Cardiac fibroblast (primary cell): ENCODE measurements at regions not wholly inside any gene's neighbourhood (a gene's known extent, or its start where the extent isn't known, plus 50 kb on each side); places are given as distances from the start of the nearest gene placed in this dataset.
"Not testable (repeated sequence)": the region's sequence is repeated elsewhere in the genome, so short reads cannot be mapped to it uniquely, and the experiment has no call there.

Experiments used
- DNase-seq, 2 donors: peaks; one replicate each; pipeline versions ENCODE4 v3.0.0 to v3.0.0-alpha.2; 2010; ENCODE audit warnings: low read depth in 2 of 2
- H3K4me3 ChIP-seq, 2 donors: replicated peaks in 1 of 2; 1 replicate in 1 of 2; 2 replicates in 1 of 2; pipeline ENCODE4 v1.5.1; 2011; ENCODE audit warnings: low read depth in 2 of 2, low read length in 2 of 2, mild to moderate bottlenecking in 2 of 2, moderate library complexity in 1 of 2
- TF ChIP-seq, protein P1 (sequence below): IDR thresholded peaks from one replicate; pipeline ENCODE4 v1.5.1; 2011; ENCODE audit warnings: low read depth, mild to moderate bottlenecking, low read length, inconsistent platforms

DNA sequence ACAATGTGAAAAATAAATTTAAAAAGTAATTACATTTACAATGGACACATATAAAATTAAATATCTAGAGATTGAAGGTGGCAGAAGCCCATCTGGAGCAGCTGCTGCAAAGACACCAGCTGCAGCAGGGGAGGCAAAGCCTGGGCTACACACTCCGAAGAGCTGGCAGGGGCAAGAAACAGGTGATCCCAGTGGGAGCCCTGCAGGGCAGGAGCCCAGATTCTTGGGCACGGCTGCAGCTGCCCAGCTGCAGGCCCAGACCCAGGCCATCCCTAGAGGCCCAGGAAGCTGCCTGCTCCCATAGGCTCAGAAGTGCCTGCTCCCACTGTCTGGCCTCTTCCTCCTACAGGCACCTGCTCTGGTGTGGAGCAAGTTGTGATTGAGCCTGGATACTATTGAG is 1547.9 kb upstream of the SPRY2 start:
- TF ChIP-seq, protein P1, sequence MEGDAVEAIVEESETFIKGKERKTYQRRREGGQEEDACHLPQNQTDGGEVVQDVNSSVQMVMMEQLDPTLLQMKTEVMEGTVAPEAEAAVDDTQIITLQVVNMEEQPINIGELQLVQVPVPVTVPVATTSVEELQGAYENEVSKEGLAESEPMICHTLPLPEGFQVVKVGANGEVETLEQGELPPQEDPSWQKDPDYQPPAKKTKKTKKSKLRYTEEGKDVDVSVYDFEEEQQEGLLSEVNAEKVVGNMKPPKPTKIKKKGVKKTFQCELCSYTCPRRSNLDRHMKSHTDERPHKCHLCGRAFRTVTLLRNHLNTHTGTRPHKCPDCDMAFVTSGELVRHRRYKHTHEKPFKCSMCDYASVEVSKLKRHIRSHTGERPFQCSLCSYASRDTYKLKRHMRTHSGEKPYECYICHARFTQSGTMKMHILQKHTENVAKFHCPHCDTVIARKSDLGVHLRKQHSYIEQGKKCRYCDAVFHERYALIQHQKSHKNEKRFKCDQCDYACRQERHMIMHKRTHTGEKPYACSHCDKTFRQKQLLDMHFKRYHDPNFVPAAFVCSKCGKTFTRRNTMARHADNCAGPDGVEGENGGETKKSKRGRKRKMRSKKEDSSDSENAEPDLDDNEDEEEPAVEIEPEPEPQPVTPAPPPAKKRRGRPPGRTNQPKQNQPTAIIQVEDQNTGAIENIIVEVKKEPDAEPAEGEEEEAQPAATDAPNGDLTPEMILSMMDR = no peak
- DNase-seq = no peak
- no peak overlapping the region for H3K4me3 ChIP-seq

DNA sequence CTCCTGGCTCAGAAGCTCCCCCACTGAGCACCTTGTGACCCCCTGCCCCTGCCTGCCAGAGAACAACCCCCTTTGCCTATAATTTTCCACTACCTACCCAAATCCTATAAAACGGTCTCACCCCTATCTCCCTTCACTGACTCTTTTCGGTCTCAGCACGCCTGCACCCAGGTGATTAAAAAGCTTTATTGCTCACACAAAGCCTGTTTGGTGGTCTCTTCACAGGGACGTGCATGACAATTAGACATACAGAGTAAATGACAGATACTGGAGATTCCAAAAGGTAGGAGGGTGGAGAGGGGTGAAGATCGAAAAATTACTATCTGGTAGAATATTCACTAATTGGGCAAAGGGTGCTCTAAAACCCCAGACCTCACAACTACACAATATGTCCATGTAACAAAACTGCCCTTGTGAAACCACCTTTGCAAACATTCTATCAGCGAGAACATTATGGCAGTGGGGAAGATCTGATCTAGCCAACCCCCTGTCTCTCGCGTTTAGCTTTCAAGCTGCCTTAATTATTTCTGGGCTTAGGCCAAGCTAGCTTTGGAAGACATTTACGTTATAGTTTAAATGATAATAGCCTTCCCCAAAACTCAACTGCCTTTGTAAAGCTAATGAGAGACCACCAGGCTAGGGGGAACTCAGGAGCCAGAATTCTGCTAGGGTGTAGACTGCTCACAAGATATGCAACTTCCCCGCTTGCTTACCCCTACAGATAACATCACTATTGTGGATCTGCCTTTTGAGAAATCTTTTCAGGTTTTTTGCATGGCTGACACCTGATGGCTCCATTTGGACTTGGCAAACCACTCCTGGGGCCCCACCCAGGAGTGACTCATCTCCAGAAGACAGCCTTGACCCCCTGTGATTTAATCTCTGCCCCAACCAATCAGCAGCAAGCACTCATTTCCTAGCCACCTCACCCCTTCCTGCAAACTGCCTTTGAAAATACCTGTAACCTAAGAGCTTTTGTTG is 1534.0 kb upstream of the SPRY2 start:
- DNase-seq = no peak
- TF ChIP-seq, protein P1 = no peak
- H3K4me3 ChIP-seq = no peak overlapping the region

DNA sequence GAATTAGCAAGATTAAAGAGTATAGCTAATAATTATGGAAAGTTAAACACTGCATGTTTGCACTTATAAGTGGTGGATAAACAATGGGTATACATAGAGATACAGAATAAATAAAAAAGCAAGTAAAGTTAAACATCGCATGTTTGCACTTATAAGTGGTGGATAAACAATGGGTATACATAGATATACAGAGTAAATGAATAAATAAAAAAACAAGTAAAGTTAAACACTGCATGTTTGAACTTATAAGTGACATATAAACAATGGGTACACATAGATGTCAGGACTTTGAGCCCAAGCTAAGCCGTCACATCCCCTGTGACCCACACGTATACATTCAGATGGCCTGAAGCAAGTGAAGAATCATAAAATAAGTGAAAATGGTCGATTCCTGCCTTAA is 1533.3 kb upstream of the SPRY2 start:
- H3K4me3 ChIP-seq = no peak overlapping the region
- TF ChIP-seq, protein P1 = no peak
- DNase-seq = no peak

DNA sequence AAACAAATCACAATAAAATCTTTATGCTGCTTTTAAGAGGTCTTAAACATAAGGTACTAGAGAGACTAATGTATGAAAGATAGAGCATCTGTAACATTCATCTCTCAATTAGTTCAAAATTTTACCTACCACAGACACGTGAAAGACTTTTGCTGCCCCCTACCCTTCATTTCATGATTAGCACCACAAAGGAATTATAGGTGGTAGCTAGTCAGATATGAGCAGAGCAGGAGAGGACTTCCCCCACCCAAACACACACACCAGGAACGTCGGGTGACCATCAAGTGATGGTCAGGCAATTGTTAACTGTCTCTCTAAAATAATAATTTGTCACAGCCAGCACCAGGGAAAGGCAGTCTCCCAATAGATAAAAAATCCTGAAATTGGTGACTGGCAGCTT is 1531.7 kb upstream of the SPRY2 start:
- H3K4me3 ChIP-seq = no peak overlapping the region
- TF ChIP-seq, protein P1 = no peak
- DNase-seq = no peak

DNA sequence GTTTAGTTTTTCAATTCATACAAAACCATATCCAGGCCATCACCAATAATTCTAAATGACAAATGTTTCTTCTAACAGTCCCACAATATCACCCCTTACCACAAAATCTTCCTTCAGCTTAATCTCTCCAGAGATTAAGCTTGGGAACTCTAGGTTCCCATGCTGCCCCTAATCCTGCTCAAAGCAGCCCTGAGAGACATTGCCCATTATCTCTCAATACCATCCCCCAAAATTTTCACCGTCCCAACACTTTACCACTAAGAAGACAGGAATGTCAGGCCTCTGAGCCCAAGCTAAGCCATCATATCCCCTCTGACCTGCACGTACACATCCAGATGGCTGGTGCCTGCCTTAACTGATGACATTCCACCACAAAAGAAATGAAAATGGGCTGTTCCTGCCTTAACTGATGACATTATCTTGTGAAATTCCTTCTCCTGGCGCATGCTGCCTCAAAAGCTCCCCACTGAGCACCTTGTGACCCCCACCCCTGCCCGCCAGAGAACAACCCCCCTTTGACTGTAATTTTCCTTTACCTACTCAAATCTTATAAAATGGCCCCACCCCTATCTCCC is 1530.9 kb upstream of the SPRY2 start:
- DNase-seq, H3K4me3 ChIP-seq: not testable (repeated sequence)

DNA sequence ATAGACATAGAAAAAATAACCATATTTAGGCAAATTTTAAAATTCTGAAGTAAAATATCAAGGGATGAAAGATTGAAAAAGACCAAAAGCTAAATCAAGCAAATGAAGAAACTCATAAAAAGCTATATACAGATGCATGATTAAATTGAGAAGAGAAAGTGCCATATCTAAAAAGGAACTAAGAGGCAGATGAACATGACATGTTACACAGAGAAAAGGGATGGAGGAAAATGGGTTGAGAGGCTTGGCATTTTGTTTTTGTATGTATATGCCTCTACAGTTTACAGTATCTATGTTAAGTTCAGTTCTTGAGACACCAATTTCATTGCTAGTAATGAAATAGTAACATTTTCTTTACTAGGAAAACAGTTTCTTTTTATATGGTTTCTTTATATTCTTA is 1507.4 kb upstream of the SPRY2 start:
- TF ChIP-seq, protein P1 = no peak
- DNase-seq = no peak

DNA sequence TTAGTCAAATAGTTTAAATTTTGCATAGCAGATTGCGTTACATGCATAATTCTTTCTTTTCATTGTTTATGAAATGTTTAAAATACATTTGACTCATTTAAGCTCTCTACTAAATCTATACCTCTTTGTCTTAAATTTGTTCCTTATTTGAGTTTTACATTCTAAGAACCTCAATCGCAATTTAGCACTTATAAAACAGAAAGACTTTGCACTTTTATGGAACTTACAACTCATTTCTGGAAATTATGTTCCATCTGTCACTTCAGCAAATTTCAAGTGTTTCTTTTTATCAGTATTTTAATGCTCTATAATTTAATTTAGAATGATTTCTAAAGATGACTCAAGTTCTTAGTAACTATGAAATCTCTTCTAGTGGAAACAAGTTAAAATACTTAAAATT is 1505.8 kb upstream of the SPRY2 start:
- DNase-seq = no peak
- TF ChIP-seq, protein P1 = no peak
- no peak overlapping the region for H3K4me3 ChIP-seq

More for the DNA sequence above, 1507.4 kb upstream of the SPRY2 start:
- H3K4me3 ChIP-seq = no peak overlapping the region
